T-cell (primary cell): ENCODE measurements at regions not wholly inside any gene's neighbourhood (a gene's known extent, or its start where the extent isn't known, plus 50 kb on each side); places are given as distances from the start of the nearest gene placed in this dataset.

Experiments
- ATAC-seq, 4 experiments: fragments of 200-7000 bp in 3 of 4; fragments of 150-1000 bp in 1 of 4; cut with Tn5 transposase; replicated peaks in 1 of 4; 1 replicate in 3 of 4; 2 replicates in 1 of 4; pipeline ENCODE4 v1.10.0; 2021; ENCODE audit warnings: moderate library complexity in 3 of 4, mild to moderate bottlenecking in 2 of 4, moderate number of reproducible peaks in 1 of 4
- CTCF ChIA-PET, 2 donors: fragments of 300-600 bp; sonication (Branson Sonifier 250); formaldehyde crosslinking; loops; one replicate each; lab custom pipeline; 2022; ENCODE audit warnings: antibody characterized with exemption in 2 of 2; lab: Charles Lee
- POLR2A ChIA-PET, 2 donors: fragments of 300-600 bp; sonication (Branson Sonifier 250); formaldehyde crosslinking; loops; one replicate each; lab custom pipeline; 2022; ENCODE audit warnings: antibody characterized with exemption in 2 of 2; lab: Charles Lee
- DNase-seq, 35 experiments: peaks; one replicate each; pipeline versions ENCODE4 v3.0.0 to v3.0.0-alpha.2; 2013 to 2023
- H3K27ac ChIP-seq: one replicate; pipeline ENCODE4 v1.5.1; 2013; ENCODE audit warnings: low read length
- H3K27me3 ChIP-seq, 2 experiments: replicated peaks in 1 of 2; 1 replicate in 1 of 2; 2 replicates in 1 of 2; pipeline versions ENCODE4 v1.6.1 to v1.7.0; 2013; ENCODE audit warnings: low read length in 1 of 2, mixed read lengths in 1 of 2; ENCODE audit not compliant: control insufficient read depth in 2 of 2, insufficient read depth in 2 of 2; ENCODE audit errors: extremely low read depth in 1 of 2
- H3K36me3 ChIP-seq, 2 donors: 1 replicate in 1 of 2; 2 replicates in 1 of 2; pipeline versions ENCODE4 v1.6.1 to v1.7.0; 2013; ENCODE audit warnings: low read length in 1 of 2; ENCODE audit not compliant: control insufficient read depth in 2 of 2, insufficient read depth in 1 of 2; ENCODE audit errors: extremely low read depth in 1 of 2
- H3K4me1 ChIP-seq, 2 experiments: 1 replicate in 1 of 2; 2 replicates in 1 of 2; pipeline versions ENCODE4 v1.6.1 to v1.7.0; 2013; ENCODE audit warnings: low read length in 2 of 2, mixed read lengths in 1 of 2; ENCODE audit not compliant: insufficient read depth in 2 of 2, control insufficient read depth in 1 of 2; ENCODE audit errors: extremely low read depth in 1 of 2
- H3K4me3 ChIP-seq, 2 donors: 1 replicate in 1 of 2; 2 replicates in 1 of 2; pipeline versions ENCODE4 v1.5.1 to v1.7.0; 2013; ENCODE audit warnings: mild to moderate bottlenecking in 2 of 2, low read length in 1 of 2, moderate library complexity in 1 of 2; ENCODE audit not compliant: control insufficient read depth in 1 of 2; ENCODE audit errors: extremely low read depth in 1 of 2
- H3K9me3 ChIP-seq: 2 replicates; pipeline ENCODE4 v1.7.0; 2013
- H3K27ac Mint-ChIP-seq, 2 donors: one replicate each; pipeline ENCODE4 v1.8.0; 2020 to 2021; ENCODE audit warnings: mild to moderate bottlenecking in 2 of 2, mixed read lengths in 2 of 2
- H3K27me3 Mint-ChIP-seq, 2 donors: one replicate each; pipeline ENCODE4 v1.8.0; 2021 to 2022; ENCODE audit warnings: mixed read lengths in 2 of 2
- H3K36me3 Mint-ChIP-seq: one replicate; pipeline ENCODE4 v1.8.0; 2021; ENCODE audit warnings: mixed read lengths
- H3K4me1 Mint-ChIP-seq, 3 donors: one replicate each; pipeline ENCODE4 v1.8.0; 2020 to 2022; ENCODE audit warnings: mixed read lengths in 3 of 3, mild to moderate bottlenecking in 1 of 3
- H3K4me3 Mint-ChIP-seq, 3 donors: one replicate each; pipeline ENCODE4 v1.8.0; 2020 to 2022; ENCODE audit warnings: mild to moderate bottlenecking in 3 of 3, mixed read lengths in 3 of 3, moderate library complexity in 3 of 3
- H3K9me3 Mint-ChIP-seq, 3 donors: one replicate each; pipeline ENCODE4 v1.8.0; 2020 to 2022; ENCODE audit warnings: mixed read lengths in 3 of 3
- WGBS: methylation state at CpG from one replicate; pipeline ENCODE4 v1.1.5; 2013; ENCODE audit warnings: missing lambda C conversion rate; ENCODE audit not compliant: insufficient coverage; 5-methylcytosine and 5-hydroxymethylcytosine counted together

DNA sequence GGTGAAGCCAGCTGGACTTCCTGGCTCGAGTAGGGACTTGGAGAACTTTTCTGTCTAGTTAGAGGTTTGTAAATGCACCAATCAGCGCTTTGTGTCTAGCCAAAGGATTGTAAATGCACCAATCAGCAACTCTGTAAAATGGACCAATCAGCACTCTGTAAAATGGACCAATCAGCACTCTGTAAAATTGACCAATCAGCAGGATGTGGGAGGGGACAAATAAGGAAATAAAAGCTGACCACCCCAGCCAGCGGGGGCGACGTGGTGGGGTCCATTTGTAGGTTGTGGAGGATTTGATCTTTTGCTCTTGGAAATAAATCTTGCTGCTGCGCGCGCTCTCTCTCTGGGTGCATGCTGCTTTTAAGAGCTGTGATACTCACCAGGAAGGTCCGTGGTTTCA, 202.9 kb downstream of the MIAT start:
- Histone ChIP-seq H3K27me3 (no peaks in the 10 kb centered on the region), H3K4me1 (no peaks in the 10 kb centered on the region), H3K4me3 (no peak overlapping the region), H3K27ac (no peak overlapping the region), H3K36me3 (no peaks in the 10 kb centered on the region), H3K9me3 (no peaks in the 10 kb centered on the region)
- ATAC-seq (no peak), DNase-seq (no peak)
- H3K4me3 Mint-ChIP-seq = no peak overlapping the region
- ChIA-PET POLR2A (no interaction called here), CTCF (no interaction called here)
- peaks cover 67% of the 10 kb centered on the region for H3K36me3 Mint-ChIP-seq
- no peak overlapping the region for H3K27ac Mint-ChIP-seq
- WGBS = 84% methylated on average over 4 of the region's 9 CpGs
- H3K9me3 Mint-ChIP-seq = peaks cover 0 to 4% (median 3%) of the 10 kb centered on the region in 3 donors
- no peaks in the 10 kb centered on the region for H3K27me3 Mint-ChIP-seq
- no peaks in the 10 kb centered on the region for H3K4me1 Mint-ChIP-seq

DNA sequence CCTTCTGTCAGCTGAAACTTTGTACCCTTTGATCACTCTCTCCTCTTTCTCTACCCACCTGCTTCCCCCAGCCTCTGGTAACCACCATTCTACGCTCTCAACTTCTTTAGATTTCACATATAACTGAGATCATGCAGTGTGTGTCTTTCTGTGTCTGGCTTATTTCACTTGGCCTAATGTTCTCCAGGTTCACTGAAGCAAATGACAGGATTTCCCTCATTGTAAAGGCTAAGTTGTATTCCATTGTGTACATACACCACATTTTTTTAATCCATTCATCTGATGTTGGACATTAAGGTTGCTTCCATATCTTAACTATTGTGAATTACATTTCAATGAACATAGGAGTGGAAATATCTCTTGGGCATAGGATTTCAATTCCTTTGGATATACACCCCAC, 207.6 kb downstream of the MIAT start:
- H3K27me3 Mint-ChIP-seq = no peaks in the 10 kb centered on the region
- Histone ChIP-seq H3K4me3 (no peak overlapping the region), H3K27me3 (no peaks in the 10 kb centered on the region), H3K36me3 (peaks cover 0 to 3% of the 10 kb centered on the region in 2 donors), H3K27ac (no peak overlapping the region), H3K4me1 (no peaks in the 10 kb centered on the region), H3K9me3 (no peaks in the 10 kb centered on the region)
- ATAC-seq = no peak
- ChIA-PET CTCF (no interaction called here), POLR2A (no interaction called here)
- H3K4me3 Mint-ChIP-seq = no peak overlapping the region
- no peak for DNase-seq
- 100% methylated on average over 1 of the region's 1 CpG for WGBS
- H3K4me1 Mint-ChIP-seq = no peaks in the 10 kb centered on the region
- H3K27ac Mint-ChIP-seq = no peak overlapping the region
- peaks cover 83% of the 10 kb centered on the region for H3K36me3 Mint-ChIP-seq
- peaks cover 6 to 17% (median 7%) of the 10 kb centered on the region in 3 donors for H3K9me3 Mint-ChIP-seq

DNA sequence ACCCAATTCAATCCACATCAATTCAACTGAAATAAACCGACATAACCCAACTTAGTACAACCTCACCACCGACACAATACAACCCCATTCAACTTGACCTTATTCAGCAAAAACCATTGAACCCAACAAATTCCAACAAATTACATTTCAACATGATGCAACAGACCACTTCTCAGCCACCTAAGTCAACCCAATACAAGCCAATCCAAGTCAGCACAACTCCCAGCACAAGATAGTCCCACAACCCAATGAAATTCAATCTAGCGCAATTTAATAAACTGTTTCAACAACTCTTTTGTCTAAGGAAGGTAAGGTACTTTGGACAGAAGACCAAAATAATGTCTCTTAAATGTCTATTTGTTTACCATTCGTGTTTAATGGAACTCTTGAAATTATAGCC, 226.0 kb downstream of the MIAT start:
- WGBS = 96% methylated on average over 2 of the region's 4 CpGs
- no peaks in the 10 kb centered on the region for H3K9me3 Mint-ChIP-seq
- no peaks in the 10 kb centered on the region for H3K27me3 Mint-ChIP-seq
- ChIA-PET POLR2A (no interaction called here), CTCF (no interaction called here)
- ATAC-seq (no peak), DNase-seq (no peak)
- H3K9me3 ChIP-seq = no peaks in the 10 kb centered on the region
- H3K4me3 ChIP-seq = no peak overlapping the region
- H3K27ac Mint-ChIP-seq = no peak overlapping the region
- H3K4me1 Mint-ChIP-seq = no peaks in the 10 kb centered on the region
- H3K36me3 Mint-ChIP-seq = peaks cover 60% of the 10 kb centered on the region
- no peak overlapping the region for H3K4me3 Mint-ChIP-seq
- no peak overlapping the region for H3K27ac ChIP-seq
- no peaks in the 10 kb centered on the region for H3K4me1 ChIP-seq
- no peaks in the 10 kb centered on the region for H3K27me3 ChIP-seq
- H3K36me3 ChIP-seq = peaks cover 0 to 2% of the 10 kb centered on the region in 2 donors

DNA sequence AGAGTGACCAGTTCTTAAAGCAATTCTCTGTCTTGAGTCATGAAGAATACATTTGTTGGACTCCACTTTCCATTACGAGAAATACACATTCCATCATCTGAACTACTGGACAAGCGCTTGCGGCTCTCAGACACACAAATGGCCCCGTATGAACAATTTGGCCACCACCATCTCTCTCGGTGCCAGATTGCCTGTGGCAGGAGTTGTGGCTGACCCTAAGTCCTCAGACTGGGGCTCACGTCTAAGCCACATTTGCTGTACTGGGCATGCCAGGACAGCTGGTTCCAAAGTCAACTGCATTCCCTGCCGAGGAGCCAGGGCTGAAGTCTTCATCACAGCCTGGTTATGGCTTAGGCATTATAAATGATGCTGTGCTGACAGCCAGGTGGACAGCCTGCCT, 227.5 kb downstream of the MIAT start:
- peaks cover 58% of the 10 kb centered on the region for H3K36me3 Mint-ChIP-seq
- no peaks in the 10 kb centered on the region for H3K27me3 Mint-ChIP-seq
- Histone ChIP-seq H3K4me1 (no peaks in the 10 kb centered on the region), H3K9me3 (no peaks in the 10 kb centered on the region), H3K36me3 (peaks cover 0 to 2% of the 10 kb centered on the region in 2 donors), H3K27ac (no peak overlapping the region), H3K27me3 (no peaks in the 10 kb centered on the region), H3K4me3 (no peak overlapping the region)
- POLR2A ChIA-PET = no interaction called here
- no peaks in the 10 kb centered on the region for H3K9me3 Mint-ChIP-seq
- CTCF ChIA-PET = no interaction called here
- 94% methylated on average over 6 of the region's 7 CpGs for WGBS
- no peak overlapping the region for H3K27ac Mint-ChIP-seq
- DNase-seq (no peak), ATAC-seq (no peak)
- no peak overlapping the region for H3K4me3 Mint-ChIP-seq
- H3K4me1 Mint-ChIP-seq = no peaks in the 10 kb centered on the region

- no peaks in the 10 kb centered on the region for H3K9me3 Mint-ChIP-seq
- H3K4me1 Mint-ChIP-seq = no peaks in the 10 kb centered on the region
- Histone ChIP-seq H3K4me1 (no peaks in the 10 kb centered on the region), H3K27ac (no peak overlapping the region), H3K27me3 (no peaks in the 10 kb centered on the region), H3K9me3 (no peaks in the 10 kb centered on the region), H3K4me3 (no peak overlapping the region), H3K36me3 (no peaks in the 10 kb centered on the region)
- H3K4me3 Mint-ChIP-seq = no peak overlapping the region
- ChIA-PET CTCF (no interaction called here), POLR2A (no interaction called here)
- H3K27me3 Mint-ChIP-seq = no peaks in the 10 kb centered on the region
- no peak for ATAC-seq
- H3K27ac Mint-ChIP-seq = no peak overlapping the region
- 50% methylated on average over 2 of the region's 2 CpGs for WGBS
- no peak for DNase-seq
- peaks cover 57% of the 10 kb centered on the region for H3K36me3 Mint-ChIP-seq
These were observed 228.3 kb downstream of the MIAT start for GRCh38 chr22:26885441-26886261.

DNA sequence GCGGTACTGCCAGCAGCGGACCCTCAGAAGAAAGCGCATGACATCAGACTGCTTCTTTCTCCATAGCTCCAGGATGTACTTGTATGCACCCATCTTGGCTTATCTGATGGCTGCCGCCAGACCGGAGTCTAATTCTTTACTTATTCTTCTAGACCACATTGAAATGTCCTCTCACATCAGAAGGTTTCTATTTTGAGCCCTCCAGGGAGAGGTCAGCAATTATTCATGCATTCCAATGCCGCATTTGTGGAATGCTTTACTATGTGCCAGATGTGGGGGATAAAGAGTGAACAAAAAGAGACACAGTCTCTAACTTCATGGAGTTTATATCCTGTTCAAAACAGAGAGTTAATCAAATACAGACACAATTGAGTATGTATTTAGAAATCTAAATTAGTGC, 230.1 kb downstream of the MIAT start:
- ATAC-seq = no peak
- WGBS = 100% methylated on average over 5 of the region's 6 CpGs
- no peak overlapping the region for H3K4me3 Mint-ChIP-seq
- no peaks in the 10 kb centered on the region for H3K4me1 Mint-ChIP-seq
- no peaks in the 10 kb centered on the region for H3K9me3 Mint-ChIP-seq
- no peak overlapping the region for H3K27ac ChIP-seq
- H3K36me3 Mint-ChIP-seq = peaks cover 50% of the 10 kb centered on the region
- no peak for DNase-seq
- no peaks in the 10 kb centered on the region for H3K4me1 ChIP-seq
- H3K27ac Mint-ChIP-seq = no peak overlapping the region
- peaks cover 0 to 4% of the 10 kb centered on the region in 2 experiments for H3K27me3 ChIP-seq
- ChIA-PET POLR2A (no interaction called here), CTCF (no interaction called here)
- H3K36me3 ChIP-seq = no peaks in the 10 kb centered on the region
- no peaks in the 10 kb centered on the region for H3K9me3 ChIP-seq
- peaks cover 6% of the 10 kb centered on the region in 2 donors for H3K27me3 Mint-ChIP-seq
- no peak overlapping the region for H3K4me3 ChIP-seq
